SU-DHL-6 (cell line): ENCODE measurements at regions not wholly inside any gene's neighbourhood (a gene's known extent, or its start where the extent isn't known, plus 50 kb on each side); places are given as distances from the start of the nearest gene placed in this dataset.

Experiments used
- H2AFZ ChIP-seq: fragments of 200-600 bp; sonication (generic); 2 replicates; pipeline ENCODE4 v1.6.1; 2014; ENCODE audit warnings: low read depth, mild to moderate bottlenecking, moderate library complexity, mixed read lengths, antibody characterized with exemption, low read length; ENCODE audit not compliant: severe bottlenecking
- H3F3A ChIP-seq: fragments of 200-600 bp; shearing (Covaris generic); 2 replicates; pipeline ENCODE4 v1.6.0; 2016; ENCODE audit warnings: antibody characterized with exemption, mild to moderate bottlenecking; ENCODE audit not compliant: insufficient read depth
- H3K27ac ChIP-seq: fragments of 200-600 bp; sonication (generic); 2 replicates; pipeline ENCODE4 v1.5.1; 2016; ENCODE audit warnings: low read depth, mild to moderate bottlenecking, low read length, moderate library complexity, mixed read lengths
- H3K27me3 ChIP-seq: fragments of 200-600 bp; sonication (generic), shearing (Covaris generic); 2 replicates; pipeline ENCODE4 v1.6.0; 2014; ENCODE audit warnings: mild to moderate bottlenecking, low read length
- H3K36me3 ChIP-seq: fragments of 200-600 bp; sonication (generic); 2 replicates; pipeline ENCODE4 v1.6.1; 2014; ENCODE audit warnings: mild to moderate bottlenecking, low read length, mixed read lengths
- H3K4me2 ChIP-seq: fragments of 300-600, 200-600 bp; shearing (Covaris generic), sonication (generic); 2 replicates; pipeline ENCODE4 v1.6.0; 2014; ENCODE audit warnings: low read length, low read depth, mild to moderate bottlenecking; ENCODE audit not compliant: poor library complexity, severe bottlenecking
- H3K4me3 ChIP-seq: fragments of 200-600 bp; sonication (generic); 2 replicates; pipeline ENCODE4 v1.5.1; 2014; ENCODE audit warnings: antibody characterized with exemption, low read length, mild to moderate bottlenecking, mixed read lengths; ENCODE audit not compliant: insufficient read depth, poor library complexity, severe bottlenecking
- H3K79me2 ChIP-seq: fragments of 200-600 bp; sonication (generic); 2 replicates; pipeline ENCODE4 v1.6.1; 2014; ENCODE audit warnings: mild to moderate bottlenecking, low read length, moderate library complexity; ENCODE audit not compliant: insufficient read depth
- H3K9ac ChIP-seq: fragments of 200-600 bp; sonication (generic); 2 replicates; pipeline ENCODE4 v1.7.0; 2014; ENCODE audit warnings: mild to moderate bottlenecking, low read length
- H3K9me2 ChIP-seq: fragments of 200-600 bp; sonication (generic); replicated peaks from 2 replicates; pipeline ENCODE4 v1.6.1; 2014; ENCODE audit warnings: low read length; ENCODE audit not compliant: insufficient read depth
- H3K9me3 ChIP-seq: fragments of 200-600 bp; sonication (generic); 2 replicates; pipeline ENCODE4 v1.6.1; 2014; ENCODE audit warnings: low read length, mixed read lengths; ENCODE audit not compliant: insufficient read depth
- H4K20me1 ChIP-seq: fragments of 200-600 bp; sonication (generic); 2 replicates; pipeline ENCODE4 v1.6.1; 2014; ENCODE audit warnings: low read depth, mild to moderate bottlenecking, antibody characterized with exemption, low read length, moderate library complexity, mixed read lengths
- EZH2phosphoT487 ChIP-seq: fragments of 200-600 bp; sonication (generic), shearing (Covaris generic); conservative IDR thresholded peaks from 2 replicates; pipeline ENCODE4 v1.6.1; 2018; ENCODE audit warnings: mild to moderate bottlenecking, antibody characterized with exemption, low read length, moderate library complexity, mixed read lengths
- TF ChIP-seq, protein P1 (sequence below): fragments of 200-600 bp; sonication (generic); IDR thresholded peaks from one replicate; pipeline ENCODE4 v1.5.1; 2017; ENCODE audit warnings: antibody characterized with exemption, mild to moderate bottlenecking, low read length, moderate library complexity; ENCODE audit not compliant: insufficient read depth, poor library complexity, severe bottlenecking

DNA sequence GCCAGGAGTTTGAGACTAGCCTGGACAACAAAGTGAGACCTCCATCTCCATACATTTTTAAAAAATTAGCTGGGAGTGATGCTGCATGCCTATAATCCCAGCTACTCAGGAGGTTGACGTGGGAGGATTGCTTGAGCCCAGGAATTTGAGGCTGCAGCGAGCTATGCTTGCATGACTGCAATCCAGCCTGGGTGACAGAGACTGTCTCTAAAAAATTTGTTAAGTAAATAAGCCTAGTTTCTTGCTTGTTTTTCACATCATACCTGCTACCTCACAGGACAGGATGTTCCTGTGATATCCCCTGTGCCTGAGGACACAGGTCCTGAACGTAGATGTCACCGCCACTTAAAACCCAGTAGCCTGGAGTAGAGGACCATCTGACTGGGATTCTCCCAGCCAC, 348.6 kb downstream of the MN1 start:
- no peak overlapping the region for H2AFZ ChIP-seq
- no peaks in the 10 kb centered on the region for H4K20me1 ChIP-seq
- no peaks in the 10 kb centered on the region for H3F3A ChIP-seq
- no peaks in the 10 kb centered on the region for H3K9me3 ChIP-seq
- H3K4me2 ChIP-seq, result no peak overlapping the region
- no peaks in the 10 kb centered on the region for H3K79me2 ChIP-seq
- no peaks in the 10 kb centered on the region for H3K9me2 ChIP-seq
- H3K27me3 ChIP-seq, result no peaks in the 10 kb centered on the region
- TF ChIP-seq EZH2phosphoT487, result no peak
- TF ChIP-seq, protein P1, sequence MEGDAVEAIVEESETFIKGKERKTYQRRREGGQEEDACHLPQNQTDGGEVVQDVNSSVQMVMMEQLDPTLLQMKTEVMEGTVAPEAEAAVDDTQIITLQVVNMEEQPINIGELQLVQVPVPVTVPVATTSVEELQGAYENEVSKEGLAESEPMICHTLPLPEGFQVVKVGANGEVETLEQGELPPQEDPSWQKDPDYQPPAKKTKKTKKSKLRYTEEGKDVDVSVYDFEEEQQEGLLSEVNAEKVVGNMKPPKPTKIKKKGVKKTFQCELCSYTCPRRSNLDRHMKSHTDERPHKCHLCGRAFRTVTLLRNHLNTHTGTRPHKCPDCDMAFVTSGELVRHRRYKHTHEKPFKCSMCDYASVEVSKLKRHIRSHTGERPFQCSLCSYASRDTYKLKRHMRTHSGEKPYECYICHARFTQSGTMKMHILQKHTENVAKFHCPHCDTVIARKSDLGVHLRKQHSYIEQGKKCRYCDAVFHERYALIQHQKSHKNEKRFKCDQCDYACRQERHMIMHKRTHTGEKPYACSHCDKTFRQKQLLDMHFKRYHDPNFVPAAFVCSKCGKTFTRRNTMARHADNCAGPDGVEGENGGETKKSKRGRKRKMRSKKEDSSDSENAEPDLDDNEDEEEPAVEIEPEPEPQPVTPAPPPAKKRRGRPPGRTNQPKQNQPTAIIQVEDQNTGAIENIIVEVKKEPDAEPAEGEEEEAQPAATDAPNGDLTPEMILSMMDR, result no peak
- no peak overlapping the region for H3K27ac ChIP-seq
- no peaks in the 10 kb centered on the region for H3K36me3 ChIP-seq
- no peak overlapping the region for H3K9ac ChIP-seq
- no peak overlapping the region for H3K4me3 ChIP-seq

DNA sequence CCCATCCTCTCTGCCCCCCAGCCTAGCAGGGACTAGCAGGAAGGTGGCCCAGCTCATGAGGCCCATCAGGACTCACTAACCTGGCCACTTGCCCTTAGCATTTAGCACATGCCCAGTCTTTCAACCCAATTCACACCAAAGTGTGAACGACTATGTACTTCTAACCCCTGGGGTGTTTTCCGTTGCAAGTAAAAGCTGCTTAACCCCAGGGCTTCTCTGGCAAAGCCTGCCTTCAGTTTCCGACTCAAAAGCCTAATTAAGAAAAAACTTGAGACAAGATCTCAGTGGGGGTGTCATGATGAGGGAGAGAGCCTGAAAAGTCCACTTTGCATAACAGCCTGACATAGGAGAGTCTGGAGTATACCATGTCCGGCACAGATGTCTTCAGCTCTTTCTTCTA, 347.8 kb downstream of the MN1 start:
- Histone ChIP-seq H3K27me3 (no peaks in the 10 kb centered on the region), H3K27ac (no peak overlapping the region), H3K4me2 (no peak overlapping the region), H3K9ac (no peak overlapping the region), H3K36me3 (no peaks in the 10 kb centered on the region), H3K9me2 (no peaks in the 10 kb centered on the region), H3K4me3 (no peak overlapping the region), H2AFZ (no peak overlapping the region), H3K79me2 (no peaks in the 10 kb centered on the region), H3K9me3 (no peaks in the 10 kb centered on the region), H4K20me1 (no peaks in the 10 kb centered on the region), H3F3A (no peaks in the 10 kb centered on the region)
- no peak for TF ChIP-seq EZH2phosphoT487
- TF ChIP-seq, protein P1, result no peak

DNA sequence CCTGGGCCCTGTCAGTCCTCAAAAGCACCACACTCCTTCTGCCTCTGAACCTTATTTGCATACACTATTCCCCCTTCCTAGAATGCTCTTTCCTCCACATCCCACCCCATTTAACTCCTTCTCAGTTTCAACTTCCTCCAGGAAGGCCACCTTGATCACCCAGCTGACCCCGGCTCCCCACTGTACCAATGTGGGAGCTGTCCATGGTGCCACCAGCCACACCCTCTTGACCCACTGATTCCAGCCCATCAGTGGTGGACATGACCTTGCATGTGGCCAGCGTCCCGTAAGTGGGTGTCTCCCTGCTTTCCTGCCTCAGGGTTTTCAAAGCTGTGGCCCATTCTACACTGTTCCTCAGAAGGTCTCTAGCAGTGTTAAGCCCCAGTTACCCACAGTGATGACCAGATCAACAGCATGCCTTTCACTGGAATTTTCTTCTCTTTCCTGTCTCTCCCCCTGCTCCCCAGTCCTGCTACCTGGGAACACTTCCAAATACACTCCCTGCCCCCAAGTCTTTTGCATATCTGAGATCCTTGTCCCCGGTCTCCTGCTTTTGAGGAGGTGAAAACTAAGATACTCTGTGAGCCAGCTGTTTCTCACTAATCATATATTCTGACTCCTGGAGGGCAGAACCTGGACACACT, 346.6 kb downstream of the MN1 start:
- H3K36me3 ChIP-seq, result no peaks in the 10 kb centered on the region
- no peaks in the 10 kb centered on the region for H3K79me2 ChIP-seq
- H3F3A ChIP-seq, result no peaks in the 10 kb centered on the region
- no peaks in the 10 kb centered on the region for H3K27me3 ChIP-seq
- no peak overlapping the region for H3K9ac ChIP-seq
- no peak overlapping the region for H3K4me2 ChIP-seq
- no peak for TF ChIP-seq EZH2phosphoT487
- TF ChIP-seq, protein P1, result no peak
- H2AFZ ChIP-seq, result no peak overlapping the region
- H3K27ac ChIP-seq, result no peak overlapping the region
- H3K9me3 ChIP-seq, result no peaks in the 10 kb centered on the region
- no peaks in the 10 kb centered on the region for H3K9me2 ChIP-seq
- H3K4me3 ChIP-seq, result no peak overlapping the region
- H4K20me1 ChIP-seq, result no peaks in the 10 kb centered on the region
